ENCODE measurements at regions not wholly inside any gene's neighbourhood (a gene's known extent, or its start where the extent isn't known, plus 50 kb on each side); places are given as distances from the start of the nearest gene placed in this dataset.
A peak's percentile ranks its signal among the peaks of the same experiment; 100 is the strongest.

GRCh38 chr4:130632731-130633604, 1537.0 kb downstream of the C4orf33 start:
- TF ChIP-seq BACH2 (CRISPR knock-in tag; IDR thresholded peaks at IDR 0.05; ENCODE audit: borderline replicate concordance) (no peak), ZNF565 (CRISPR knock-in tag; conservative IDR thresholded peaks at IDR 0.05; ENCODE audit: low read depth) (no peak), POU6F1 (CRISPR knock-in tag; IDR thresholded peaks at IDR 0.05; ENCODE audit: borderline replicate concordance, low read depth) (no peak), ZNF70 (CRISPR knock-in tag; IDR thresholded peaks at IDR 0.05) (no peak), PPARA (CRISPR knock-in tag; IDR thresholded peaks at IDR 0.05; ENCODE audit: borderline replicate concordance) (no peak), TOX (CRISPR knock-in tag; IDR thresholded peaks at IDR 0.05; ENCODE audit: borderline replicate concordance) (no peak), ESRRG (CRISPR knock-in tag; IDR thresholded peaks at IDR 0.05) (no peak), ZFP3 (CRISPR knock-in tag; IDR thresholded peaks at IDR 0.05) (no peak), ARNTL (CRISPR knock-in tag; IDR thresholded peaks at IDR 0.05; ENCODE audit: borderline replicate concordance, low read depth) (no peak), CSRNP3 (CRISPR knock-in tag; IDR thresholded peaks at IDR 0.05) (no peak), ZFP30 (CRISPR knock-in tag; IDR thresholded peaks at IDR 0.05) (no peak)
- ATAC-seq, result no peak

- TF ChIP-seq ZFP30 (CRISPR knock-in tag; IDR thresholded peaks at IDR 0.05) (no peak), ZC3H10 (CRISPR knock-in tag; IDR thresholded peaks at IDR 0.05) (no peak), TOX (CRISPR knock-in tag; IDR thresholded peaks at IDR 0.05; ENCODE audit: borderline replicate concordance) (no peak), TSHZ2 (CRISPR knock-in tag; IDR thresholded peaks at IDR 0.05) (no peak; the same call in 1 of the 2 replicates), ESRRG (CRISPR knock-in tag; IDR thresholded peaks at IDR 0.05) (no peak), ISL1 (CRISPR knock-in tag; IDR thresholded peaks at IDR 0.05) (no peak), CSDC2 (CRISPR knock-in tag; IDR thresholded peaks at IDR 0.05) (no peak), POU6F1 (CRISPR knock-in tag; IDR thresholded peaks at IDR 0.05; ENCODE audit: borderline replicate concordance, low read depth) (no peak), PPARA (CRISPR knock-in tag; IDR thresholded peaks at IDR 0.05; ENCODE audit: borderline replicate concordance) (no peak), CSRNP3 (CRISPR knock-in tag; IDR thresholded peaks at IDR 0.05) (no peak), ZNF70 (CRISPR knock-in tag; IDR thresholded peaks at IDR 0.05) (peak; percentile 70), SNAI2 (CRISPR knock-in tag; IDR thresholded peaks at IDR 0.05) (no peak), ARNTL (CRISPR knock-in tag; IDR thresholded peaks at IDR 0.05; ENCODE audit: borderline replicate concordance, low read depth) (peak; percentile 85; the same call in 1 of the 2 replicates), ZNF565 (CRISPR knock-in tag; conservative IDR thresholded peaks at IDR 0.05; ENCODE audit: low read depth) (no peak), GLIS3 (CRISPR knock-in tag; IDR thresholded peaks at IDR 0.05) (no peak), BACH2 (CRISPR knock-in tag; IDR thresholded peaks at IDR 0.05; ENCODE audit: borderline replicate concordance) (no peak), PATZ1 (CRISPR knock-in tag; IDR thresholded peaks at IDR 0.05; ENCODE audit: borderline replicate concordance) (no peak)
- no peak for ATAC-seq
Observed at GRCh38 chr4:130636486-130636885, 1540.5 kb downstream of the C4orf33 start.
